ENCODE measurements at regions not wholly inside any gene's neighbourhood (a gene's known extent, or its start where the extent isn't known, plus 50 kb on each side); places are given as distances from the start of the nearest gene placed in this dataset.

DNA sequence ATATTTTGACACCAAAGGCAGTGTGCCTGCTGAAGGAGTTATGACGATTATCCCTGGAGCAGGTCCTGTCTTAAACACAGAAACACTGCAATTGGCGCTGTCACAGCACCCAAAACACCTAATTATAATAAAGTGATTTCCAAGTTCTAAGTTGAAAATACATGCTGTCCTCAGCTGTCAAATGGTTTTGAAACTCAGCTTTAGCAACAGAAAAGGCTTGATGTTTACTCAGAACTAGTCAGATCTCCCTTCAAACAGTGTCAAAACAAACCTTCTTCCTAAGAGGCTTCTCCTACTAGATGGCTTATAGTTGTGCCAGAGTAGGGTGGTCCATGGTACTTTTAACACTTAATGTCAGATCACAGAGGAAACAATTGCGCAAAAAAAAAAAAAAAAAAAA lies 87.2 kb upstream of the IRX1 start (continued):
- no peak for TF ChIP-seq CHD7 (IDR thresholded peaks at IDR 0.05; ENCODE audit: insufficient replicate concordance, low read length)
- TF ChIP-seq EGR1 (IDR thresholded peaks at IDR 0.05; ENCODE audit: borderline replicate concordance, low read depth, low read length): no peak
- no peak for TF ChIP-seq CHD2 (IDR thresholded peaks at IDR 0.05; ENCODE audit: low read length)
- no peak for TF ChIP-seq GABPA (IDR thresholded peaks at IDR 0.05; ENCODE audit: borderline replicate concordance, insufficient read depth, low read length)
- TF ChIP-seq CEBPB (IDR thresholded peaks at IDR 0.05; ENCODE audit: low read depth, low read length): no peak
